Left lobe of liver (tissue), 2 donors: ENCODE measurements at regions not wholly inside any gene's neighbourhood (a gene's known extent, or its start where the extent isn't known, plus 50 kb on each side); places are given as distances from the start of the nearest gene placed in this dataset.

ENCODE experiments used
- ATAC-seq: fragments of 200-7000 bp; cut with Tn5 transposase; one replicate; pipeline ENCODE4 v1.9.1; 2020; ENCODE audit warnings: mild to moderate bottlenecking, moderate library complexity
- DNase-seq: peaks from one replicate; pipeline ENCODE4 v3.0.0-alpha.2; 2020; ENCODE audit warnings: low spot score
- donor health status: DM: no; HTN: no; CAD: no; lungs with moderate emphysema.
- donor health status: DM: no; HTN: yes; CAD: no.

GRCh38 chr11:20250644-20251247, 90.5 kb upstream of the DBX1 start:
- DNase-seq, result no peak
- ATAC-seq, result no peak

DNA sequence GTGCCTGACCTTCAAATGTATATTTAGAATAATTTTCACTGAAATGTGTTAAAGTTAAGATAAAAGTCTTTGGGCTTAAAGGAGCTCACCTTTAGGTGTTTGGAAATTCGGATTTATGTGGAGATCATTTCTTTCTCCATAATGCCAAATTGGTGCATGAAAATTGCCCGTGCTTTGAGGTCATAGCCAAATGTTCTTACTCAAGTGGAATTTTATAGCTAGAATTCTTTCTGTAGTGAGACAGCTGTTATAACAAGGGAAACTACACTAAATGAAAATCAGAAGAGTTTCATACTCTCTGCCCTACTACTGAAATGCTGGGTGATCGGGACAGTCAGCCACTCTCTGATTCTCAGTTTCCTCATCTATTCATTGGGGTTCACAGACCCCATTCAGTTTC, 89.5 kb upstream of the DBX1 start:
- ATAC-seq (no peak), DNase-seq (no peak)

- ATAC-seq, result no peak
Measured at GRCh38 chr11:20249378-20249777, 89.1 kb upstream of the DBX1 start.

GRCh38 chr11:20248871-20249270, 88.6 kb upstream of the DBX1 start:
- ATAC-seq (no peak), DNase-seq (no peak)

More at GRCh38 chr11:20249378-20249777, 89.1 kb upstream of the DBX1 start:
- no peak for DNase-seq

DNA sequence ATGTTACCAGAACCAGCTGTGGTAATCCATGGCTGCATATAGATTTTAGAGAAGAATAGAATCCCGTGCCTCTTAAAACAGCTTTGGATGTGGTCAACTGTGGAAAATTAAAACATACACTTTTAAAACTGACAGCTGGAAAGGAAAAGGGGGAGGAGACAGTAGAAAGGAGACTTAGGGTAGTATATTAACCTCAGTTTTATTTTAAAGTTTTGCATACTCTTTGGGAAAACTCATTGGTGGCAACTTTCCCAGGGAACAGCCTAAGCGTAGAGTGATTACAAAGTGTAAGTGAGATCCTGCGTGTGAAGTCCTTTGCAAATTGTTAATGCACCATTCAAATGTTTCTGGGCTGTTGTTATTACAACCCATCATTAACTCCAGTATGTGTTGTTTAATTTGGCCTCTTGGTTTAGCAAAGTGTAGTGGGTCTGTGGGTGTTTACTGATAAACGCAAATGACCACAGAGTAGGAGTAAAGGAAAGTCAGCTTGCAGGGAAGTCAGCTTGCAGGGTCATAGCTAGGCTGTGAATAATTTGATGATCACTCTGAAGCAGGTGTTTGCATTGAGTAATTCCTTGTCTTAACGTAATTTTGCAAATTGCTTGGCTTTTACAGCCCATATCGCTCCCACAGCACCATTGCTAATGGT, 88.0 kb upstream of the DBX1 start:
- ATAC-seq, result no peak
- DNase-seq, result no peak

DNA sequence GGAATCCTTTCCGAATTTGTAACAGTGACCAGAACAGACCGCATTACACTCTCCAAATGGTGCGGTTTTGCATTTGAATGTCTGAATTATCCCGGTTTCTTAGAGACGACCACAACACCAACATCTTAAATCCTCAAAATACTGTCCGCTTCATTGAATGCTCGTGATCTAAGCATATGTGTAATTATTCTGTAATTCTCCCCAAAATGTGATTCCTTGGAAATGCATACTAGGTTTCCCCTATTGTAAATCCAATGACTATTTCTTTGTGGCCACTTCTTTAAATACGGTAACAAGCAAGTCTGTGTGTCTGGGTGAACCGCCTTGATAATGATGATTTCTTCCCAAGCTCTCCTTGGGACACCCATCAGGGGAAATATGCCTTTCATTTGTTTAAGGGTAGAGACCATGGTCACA, 87.3 kb upstream of the DBX1 start:
- DNase-seq (no peak), ATAC-seq (no peak)

DNA sequence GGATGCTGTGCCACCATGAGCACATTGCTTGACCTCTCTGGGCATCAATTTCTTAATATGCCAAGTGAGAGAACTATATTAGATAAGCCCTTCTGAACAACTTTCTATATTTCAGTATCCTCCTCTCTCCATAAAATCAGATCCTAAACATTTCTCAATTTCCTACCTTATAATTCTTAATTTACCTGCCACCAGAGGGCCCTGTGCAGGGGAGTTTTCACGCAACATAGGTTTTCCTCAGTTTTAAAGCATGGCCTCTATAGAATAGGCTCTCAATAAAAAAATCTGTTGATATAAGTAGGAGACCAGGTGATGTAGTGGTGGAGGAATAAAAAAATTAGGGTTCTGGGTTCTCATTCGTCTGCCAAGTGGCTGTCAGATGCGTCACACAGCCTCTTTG, 83.7 kb upstream of the DBX1 start:
- no peak for ATAC-seq

GRCh38 chr11:20238712-20239111, 78.4 kb upstream of the DBX1 start:
- ATAC-seq, result peak; percentile 99
- DNase-seq, result peak; percentile 74

More for the DNA sequence above, 83.7 kb upstream of the DBX1 start:
- no peak for DNase-seq

DNA sequence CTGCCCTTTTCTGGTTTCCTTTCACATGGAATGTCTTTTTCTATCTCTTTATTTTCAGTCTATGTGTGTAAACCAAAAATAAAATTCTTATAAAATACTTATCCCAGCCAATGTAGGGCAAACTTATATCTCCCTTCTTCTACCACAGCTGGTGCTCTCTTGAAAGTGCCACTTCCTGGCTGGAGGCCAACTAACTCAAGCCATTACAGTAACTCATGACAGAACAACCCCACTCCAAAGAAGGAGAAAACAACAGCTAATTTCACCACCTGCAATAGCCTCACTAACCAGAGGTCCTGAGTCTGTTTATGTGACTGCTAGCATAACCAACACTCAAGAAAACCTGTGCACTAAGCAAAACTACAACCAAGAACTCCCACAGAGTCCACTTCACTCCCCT, 74.9 kb upstream of the DBX1 start:
- DNase-seq, result no peak
- ATAC-seq, result no peak

DNA sequence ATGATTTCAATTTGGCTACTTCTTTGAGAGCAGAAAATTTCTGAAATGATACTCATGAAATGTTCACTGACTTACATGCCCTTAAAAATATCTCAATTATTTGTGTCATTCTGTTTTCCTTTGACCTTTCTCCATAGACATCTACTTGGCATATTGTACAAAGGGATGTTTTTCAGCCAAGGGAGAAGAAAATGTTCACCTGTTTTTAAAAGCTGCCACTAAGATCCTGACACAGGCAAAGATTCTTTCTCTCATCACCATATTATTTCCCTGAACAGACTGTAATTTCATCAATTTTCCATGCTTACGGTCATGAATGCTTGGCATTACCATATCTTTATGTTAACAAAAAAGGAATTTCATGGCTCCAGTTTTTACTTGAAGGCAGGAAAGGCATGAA, 67.4 kb upstream of the DBX1 start:
- DNase-seq (no peak), ATAC-seq (no peak)

DNA sequence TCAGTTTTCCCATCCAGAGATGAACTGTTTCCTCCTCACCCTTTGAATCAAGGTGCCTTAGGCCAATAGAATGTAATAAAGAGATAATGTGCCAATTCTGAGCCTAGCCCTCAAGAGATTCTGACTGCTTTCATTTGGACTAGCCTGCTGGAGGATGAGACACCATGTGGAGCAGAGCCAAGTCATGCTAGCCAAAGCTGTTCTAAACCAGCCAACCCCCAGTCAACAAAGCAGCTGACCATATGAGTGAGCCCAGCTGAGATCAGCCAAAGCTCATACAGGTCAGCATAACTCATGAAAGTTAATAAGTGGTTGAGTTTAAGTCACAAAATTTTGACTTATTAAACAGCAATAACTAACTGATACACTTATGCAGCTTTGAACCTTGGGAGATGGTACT, 66.7 kb upstream of the DBX1 start:
- ATAC-seq, result no peak
- DNase-seq, result no peak

DNA sequence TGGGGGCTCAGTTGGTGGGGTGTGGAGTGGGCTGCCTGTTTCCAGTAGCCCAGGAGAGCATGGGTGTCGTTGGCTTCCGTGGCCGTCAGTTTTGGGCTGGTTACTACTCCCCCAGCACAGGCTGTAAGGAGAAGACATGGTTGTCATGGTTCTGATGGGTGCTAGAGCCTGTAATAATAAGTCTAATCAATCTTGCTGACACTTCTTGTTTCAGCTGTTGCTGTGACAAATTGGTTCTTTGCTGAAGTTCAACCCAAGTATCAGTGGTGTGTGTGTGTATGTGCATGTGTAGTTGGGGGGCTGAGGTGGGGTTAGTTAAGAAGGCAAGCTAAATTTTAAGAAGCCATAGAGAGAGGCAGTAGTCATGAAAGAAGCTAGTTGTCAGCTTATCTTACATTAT, 61.3 kb upstream of the DBX1 start:
- ATAC-seq (no peak), DNase-seq (no peak)

DNA sequence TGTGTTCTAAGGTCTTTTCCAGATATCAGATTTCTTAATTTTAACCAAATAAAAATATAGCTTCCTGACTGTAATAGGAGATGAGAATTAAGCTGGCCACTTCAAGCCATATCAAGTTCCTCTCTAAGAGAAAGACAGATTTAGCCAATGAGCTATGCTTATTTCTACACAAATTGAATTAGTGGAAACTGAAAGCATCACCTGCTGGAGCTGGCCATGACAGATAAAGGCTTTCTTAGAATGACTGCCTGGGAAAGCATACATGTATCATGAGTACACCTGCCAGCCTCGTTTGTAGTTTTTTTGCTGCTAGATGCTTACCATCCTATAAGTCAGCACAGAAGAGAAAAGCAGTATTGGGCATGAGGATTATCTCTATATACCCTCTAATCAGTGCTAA, 53.5 kb upstream of the DBX1 start:
- DNase-seq, result no peak
- ATAC-seq, result no peak

- no peak for ATAC-seq
- DNase-seq, result no peak
Measured at GRCh38 chr11:20211691-20212090, 51.4 kb upstream of the DBX1 start.
